Gastrocnemius medialis (tissue), 4 donors: ENCODE measurements at regions not wholly inside any gene's neighbourhood (a gene's known extent, or its start where the extent isn't known, plus 50 kb on each side); places are given as distances from the start of the nearest gene placed in this dataset.

Source experiments
- POLR2A ChIP-seq, 2 donors: fragments of 450-650 bp; IDR thresholded peaks; one replicate each; pipeline ENCODE4 v1.6.1; 2017; ENCODE audit warnings: antibody characterized with exemption in 2 of 2, mild to moderate bottlenecking in 2 of 2, moderate library complexity in 2 of 2
- TF ChIP-seq, protein P1 (sequence below), 5 experiments: fragments of 450-650 bp in 3 of 5; fragments of 200-600 bp in 2 of 5; sonication (generic) in 2 of 5; IDR thresholded peaks in 4 of 5; conservative IDR thresholded peaks in 1 of 5; 1 replicate in 4 of 5; 2 replicates in 1 of 5; pipeline ENCODE4 v1.5.1; 2016 to 2019; ENCODE audit warnings: antibody characterized with exemption in 5 of 5, mild to moderate bottlenecking in 3 of 5, moderate library complexity in 3 of 5

DNA sequence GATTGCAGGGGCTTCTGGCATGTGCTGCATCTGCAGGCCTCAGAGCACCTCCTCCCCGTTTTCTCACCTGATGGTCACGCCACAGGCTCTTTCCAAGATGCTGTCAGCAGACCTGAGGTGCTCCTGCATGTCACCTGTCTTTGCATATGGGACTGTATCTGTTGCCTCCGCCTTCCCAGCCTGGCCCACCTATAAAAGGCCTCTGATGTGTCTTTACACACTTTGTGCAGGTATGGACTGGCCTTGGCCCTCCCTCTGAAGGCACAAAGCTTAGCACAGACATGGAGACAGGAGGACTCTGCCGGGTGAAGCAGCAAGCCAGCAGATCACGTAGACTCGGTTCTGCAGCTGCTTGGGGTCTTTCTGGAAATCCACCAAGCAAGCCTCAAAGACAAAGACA lies 220.9 kb upstream of the PPP2R2D start:
- TF ChIP-seq POLR2A (IDR thresholded peaks at IDR 0.05), result no peak
- TF ChIP-seq, protein P1, sequence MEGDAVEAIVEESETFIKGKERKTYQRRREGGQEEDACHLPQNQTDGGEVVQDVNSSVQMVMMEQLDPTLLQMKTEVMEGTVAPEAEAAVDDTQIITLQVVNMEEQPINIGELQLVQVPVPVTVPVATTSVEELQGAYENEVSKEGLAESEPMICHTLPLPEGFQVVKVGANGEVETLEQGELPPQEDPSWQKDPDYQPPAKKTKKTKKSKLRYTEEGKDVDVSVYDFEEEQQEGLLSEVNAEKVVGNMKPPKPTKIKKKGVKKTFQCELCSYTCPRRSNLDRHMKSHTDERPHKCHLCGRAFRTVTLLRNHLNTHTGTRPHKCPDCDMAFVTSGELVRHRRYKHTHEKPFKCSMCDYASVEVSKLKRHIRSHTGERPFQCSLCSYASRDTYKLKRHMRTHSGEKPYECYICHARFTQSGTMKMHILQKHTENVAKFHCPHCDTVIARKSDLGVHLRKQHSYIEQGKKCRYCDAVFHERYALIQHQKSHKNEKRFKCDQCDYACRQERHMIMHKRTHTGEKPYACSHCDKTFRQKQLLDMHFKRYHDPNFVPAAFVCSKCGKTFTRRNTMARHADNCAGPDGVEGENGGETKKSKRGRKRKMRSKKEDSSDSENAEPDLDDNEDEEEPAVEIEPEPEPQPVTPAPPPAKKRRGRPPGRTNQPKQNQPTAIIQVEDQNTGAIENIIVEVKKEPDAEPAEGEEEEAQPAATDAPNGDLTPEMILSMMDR (IDR thresholded peaks at IDR 0.05 in 4 of 5, conservative IDR thresholded peaks at IDR 0.05 in 1 of 5), result no peak
